ENCODE measurements at regions not wholly inside any gene's neighbourhood (a gene's known extent, or its start where the extent isn't known, plus 50 kb on each side); places are given as distances from the start of the nearest gene placed in this dataset.
A peak's percentile ranks its signal among the peaks of the same experiment; 100 is the strongest.
"Not testable (repeated sequence)": the region's sequence is repeated elsewhere in the genome, so short reads cannot be mapped to it uniquely, and the experiment has no call there.

- DNase-seq, result no peak
These were observed 1249.4 kb upstream of the IGFBP7 start for GRCh38 chr4:58359590-58359989.

- no peak for DNase-seq
These were observed 1247.8 kb upstream of the IGFBP7 start for GRCh38 chr4:58357947-58358346.

- DNase-seq, result no peak
These were observed 1214.9 kb upstream of the IGFBP7 start for GRCh38 chr4:58325070-58325469.

GRCh38 chr4:58313444-58313843 lies 1203.3 kb upstream of the IGFBP7 start:
- DNase-seq, result no peak

GRCh38 chr4:58303456-58303855 lies 1193.3 kb upstream of the IGFBP7 start:
- DNase-seq, result no peak

- DNase-seq, result no peak
These were observed 1191.3 kb upstream of the IGFBP7 start for GRCh38 chr4:58301376-58301999.

GRCh38 chr4:58286335-58286734 lies 1176.2 kb upstream of the IGFBP7 start:
- no peak for DNase-seq

GRCh38 chr4:58280928-58281327 lies 1170.7 kb upstream of the IGFBP7 start:
- DNase-seq, result not testable (repeated sequence)

GRCh38 chr4:58275856-58276255 lies 1165.7 kb upstream of the IGFBP7 start:
- no peak for DNase-seq

- peak; percentile 12 for DNase-seq
These were observed 1164.4 kb upstream of the IGFBP7 start for GRCh38 chr4:58274553-58274952.

- DNase-seq, result no peak
These were observed 1162.1 kb upstream of the IGFBP7 start for GRCh38 chr4:58272311-58272710.

GRCh38 chr4:58265734-58266133 lies 1155.5 kb upstream of the IGFBP7 start:
- DNase-seq, result no peak

GRCh38 chr4:58261526-58261925 lies 1151.3 kb upstream of the IGFBP7 start:
- DNase-seq, result no peak

- DNase-seq, result no peak
These were observed 1144.1 kb upstream of the IGFBP7 start for GRCh38 chr4:58254291-58254690.

GRCh38 chr4:58252656-58253055 lies 1142.5 kb upstream of the IGFBP7 start:
- DNase-seq, result no peak

GRCh38 chr4:58247792-58248191 lies 1137.6 kb upstream of the IGFBP7 start:
- DNase-seq, result peak; percentile 37

- no peak for DNase-seq
These were observed 1115.3 kb upstream of the IGFBP7 start for GRCh38 chr4:58225460-58225859.

GRCh38 chr4:58219179-58219578 lies 1109.0 kb upstream of the IGFBP7 start:
- DNase-seq, result no peak

GRCh38 chr4:58216461-58216860 lies 1106.3 kb upstream of the IGFBP7 start:
- DNase-seq, result no peak

GRCh38 chr4:58214376-58214775 lies 1104.2 kb upstream of the IGFBP7 start:
- no peak for DNase-seq

- no peak for DNase-seq
These were observed 1099.4 kb upstream of the IGFBP7 start for GRCh38 chr4:58209551-58209950.

GRCh38 chr4:58209001-58209400 lies 1098.8 kb upstream of the IGFBP7 start:
- no peak for DNase-seq

GRCh38 chr4:58205446-58206235 lies 1095.5 kb upstream of the IGFBP7 start:
- DNase-seq, result no peak

GRCh38 chr4:58192217-58192616 lies 1082.0 kb upstream of the IGFBP7 start:
- no peak for DNase-seq

- no peak for DNase-seq
These were observed 1080.9 kb upstream of the IGFBP7 start for GRCh38 chr4:58191109-58191508.
